ENCODE measurements at regions not wholly inside any gene's neighbourhood (a gene's known extent, or its start where the extent isn't known, plus 50 kb on each side); places are given as distances from the start of the nearest gene placed in this dataset.

GRCh38 chr12:124448241-124448954 is 119.0 kb downstream of the NCOR2 start:
- DNase-seq (ENCODE audit: low spot score): no peak

GRCh38 chr12:124446364-124446763 is 121.0 kb downstream of the NCOR2 start:
- DNase-seq (ENCODE audit: low spot score) (no peak), ATAC-seq (no peak)

More at GRCh38 chr12:124448241-124448954, 119.0 kb downstream of the NCOR2 start:
- no peak for ATAC-seq

GRCh38 chr12:124445826-124446225 is 121.6 kb downstream of the NCOR2 start:
- DNase-seq (ENCODE audit: low spot score): no peak
- no peak for ATAC-seq

- ATAC-seq: no peak
- no peak for DNase-seq (ENCODE audit: low spot score)
Measured at GRCh38 chr12:124445121-124445718, 122.2 kb downstream of the NCOR2 start.

GRCh38 chr12:124443931-124444712 is 123.3 kb downstream of the NCOR2 start:
- DNase-seq (ENCODE audit: low spot score) (no peak), ATAC-seq (no peak)

- no peak for DNase-seq (ENCODE audit: low spot score)
- ATAC-seq: no peak
Measured at GRCh38 chr12:124442772-124443445, 124.5 kb downstream of the NCOR2 start.

- ATAC-seq: no peak
- no peak for DNase-seq (ENCODE audit: low spot score)
Measured at GRCh38 chr12:124442281-124442680, 125.1 kb downstream of the NCOR2 start.

GRCh38 chr12:124441443-124442194 is 125.8 kb downstream of the NCOR2 start:
- ATAC-seq: no peak
- no peak for DNase-seq (ENCODE audit: low spot score)

- ATAC-seq (peak; percentile 33), DNase-seq (ENCODE audit: low spot score) (no peak)
Measured at GRCh38 chr12:124440841-124441381, 126.5 kb downstream of the NCOR2 start.

GRCh38 chr12:124440031-124440626 is 127.3 kb downstream of the NCOR2 start:
- ATAC-seq (no peak), DNase-seq (ENCODE audit: low spot score) (no peak)

GRCh38 chr12:124438437-124439056 is 128.9 kb downstream of the NCOR2 start:
- no peak for ATAC-seq
- no peak for DNase-seq (ENCODE audit: low spot score)

- no peak for DNase-seq (ENCODE audit: low spot score)
- ATAC-seq: no peak
Measured at GRCh38 chr12:124437617-124438436, 129.6 kb downstream of the NCOR2 start.

- DNase-seq (ENCODE audit: low spot score): no peak
- no peak for ATAC-seq
Measured at GRCh38 chr12:124437121-124437520, 130.3 kb downstream of the NCOR2 start.

- ATAC-seq (no peak), DNase-seq (ENCODE audit: low spot score) (no peak)
Measured at GRCh38 chr12:124436366-124436765, 131.0 kb downstream of the NCOR2 start.

- DNase-seq (ENCODE audit: low spot score): no peak
- no peak for ATAC-seq
Measured at GRCh38 chr12:124435806-124436345, 131.5 kb downstream of the NCOR2 start.

GRCh38 chr12:124434951-124435805 is 132.2 kb downstream of the NCOR2 start:
- DNase-seq (ENCODE audit: low spot score) (no peak), ATAC-seq (no peak)

- ATAC-seq (no peak), DNase-seq (ENCODE audit: low spot score) (no peak)
Measured at GRCh38 chr12:124434354-124434753, 133.1 kb downstream of the NCOR2 start.

All from left lobe of liver (tissue), 2 donors.